ENCODE measurements at regions not wholly inside any gene's neighbourhood (a gene's known extent, or its start where the extent isn't known, plus 50 kb on each side); places are given as distances from the start of the nearest gene placed in this dataset.

DNA sequence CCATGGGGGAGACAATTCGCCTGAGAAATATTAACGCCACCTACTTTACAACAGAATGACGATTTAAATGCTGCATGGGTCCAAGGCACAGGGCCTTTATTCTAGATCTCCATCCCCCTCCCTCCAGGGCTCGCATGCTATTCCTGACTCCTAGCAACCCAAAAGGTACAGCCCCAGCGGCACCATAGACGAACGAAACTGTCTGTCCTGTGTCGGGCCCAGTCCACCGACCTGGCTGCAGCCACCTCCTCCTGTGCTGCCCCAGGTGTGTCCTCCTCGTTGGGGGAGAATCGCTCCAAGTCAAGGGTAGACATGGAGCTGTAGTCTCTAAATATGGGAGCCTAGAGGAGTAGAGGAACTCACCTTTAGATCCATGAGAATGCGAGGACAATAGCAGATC, 196.5 kb downstream of the TOMM20 start:
- no peak for DNase-seq

DNA sequence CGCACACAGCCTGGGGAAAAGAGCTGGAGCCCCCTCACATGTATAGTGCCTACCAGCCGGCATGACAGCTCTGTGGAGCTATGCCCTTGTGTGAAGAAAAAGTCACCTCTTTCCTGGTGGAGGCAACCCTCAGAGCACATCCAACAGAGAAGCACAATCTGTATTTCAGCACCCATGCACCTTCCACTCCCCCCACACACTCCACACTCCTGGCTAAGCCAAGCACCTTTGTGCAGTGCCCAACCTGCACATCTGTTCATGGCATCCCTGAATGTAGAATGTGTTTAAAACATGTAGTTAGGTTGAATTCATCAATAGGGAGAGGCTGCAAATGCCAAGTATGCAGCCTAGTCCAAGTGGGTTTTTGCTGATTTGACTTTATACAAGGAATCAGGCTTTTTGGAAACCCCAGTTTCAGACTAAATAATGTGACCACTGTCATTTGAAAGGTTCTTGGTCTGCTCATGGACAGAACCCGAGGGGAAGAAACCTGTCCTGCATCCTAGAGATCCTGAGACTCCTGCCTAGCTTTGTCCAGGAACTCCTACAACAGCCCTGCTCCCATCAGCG, 197.1 kb downstream of the TOMM20 start:
- DNase-seq: no peak

DNA sequence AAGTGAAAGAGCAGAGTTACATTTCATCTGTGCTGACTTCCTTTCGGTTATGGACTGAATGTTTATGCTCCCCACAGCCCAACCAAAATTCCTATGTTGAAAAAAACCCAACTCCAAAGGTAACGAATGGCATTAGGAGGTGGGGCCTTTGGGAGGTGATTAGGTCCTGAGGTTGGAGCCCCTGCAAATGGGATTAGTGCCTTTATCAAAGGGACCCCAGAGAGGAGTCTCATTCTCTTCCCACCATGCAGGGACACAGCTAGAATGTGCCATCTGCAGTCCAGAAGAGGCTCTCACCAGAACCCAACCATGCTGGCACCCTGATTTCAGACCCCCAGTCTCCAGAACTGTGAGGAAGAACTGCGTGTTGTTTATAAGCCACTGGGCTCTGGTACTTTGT, 199.3 kb downstream of the TOMM20 start:
- DNase-seq: no peak

DNA sequence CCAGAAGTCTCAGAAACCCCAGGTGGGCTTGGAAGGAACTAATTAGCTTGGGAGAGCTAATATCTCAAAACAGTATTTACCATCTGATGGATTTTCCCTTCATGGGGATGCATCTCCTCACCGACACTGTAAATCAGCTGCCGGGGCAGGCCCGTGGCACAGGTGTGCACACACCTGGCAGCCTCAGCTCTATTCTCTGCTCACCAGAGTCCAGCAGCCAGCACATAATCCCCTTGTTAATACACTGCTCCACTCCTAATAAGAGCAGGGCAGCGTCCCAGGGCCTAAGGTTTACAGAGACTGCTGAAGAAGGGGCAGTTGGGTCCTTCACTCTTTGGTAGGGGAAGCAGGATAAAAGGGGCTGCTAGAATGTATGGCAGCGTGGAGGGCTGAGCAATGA, 200.0 kb downstream of the TOMM20 start:
- DNase-seq: no peak

DNA sequence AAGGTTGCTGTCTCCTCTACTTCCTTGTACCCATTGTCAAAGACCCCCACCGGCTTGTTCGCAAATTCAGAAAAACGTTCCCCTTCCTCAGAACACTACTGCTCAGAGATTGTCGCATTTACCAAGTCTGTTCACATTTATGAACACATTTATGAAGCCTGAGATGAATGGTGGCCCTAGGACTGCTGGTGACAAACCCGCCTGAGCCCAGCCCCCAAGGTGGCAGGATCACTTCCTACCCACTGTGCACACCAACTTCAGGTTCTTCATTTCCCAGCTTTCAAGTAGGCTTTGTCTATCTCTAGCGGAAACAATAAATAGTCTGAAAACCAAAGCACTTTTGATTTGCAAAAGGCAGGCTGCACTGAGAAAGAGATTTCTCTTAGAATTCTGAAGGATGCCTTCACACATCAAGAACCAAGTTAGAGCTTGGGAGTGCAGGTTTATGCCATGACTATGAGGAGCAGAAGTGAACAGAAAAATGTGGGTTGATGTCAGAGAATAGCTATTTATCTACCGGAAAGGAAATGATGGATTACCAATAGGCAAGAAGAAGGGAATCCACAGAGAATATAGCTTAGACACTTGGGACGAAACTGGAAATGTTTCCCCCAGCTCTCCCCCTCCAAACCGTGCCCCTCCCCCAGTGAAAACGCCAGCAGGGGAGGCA, 200.5 kb downstream of the TOMM20 start:
- DNase-seq: no peak

DNA sequence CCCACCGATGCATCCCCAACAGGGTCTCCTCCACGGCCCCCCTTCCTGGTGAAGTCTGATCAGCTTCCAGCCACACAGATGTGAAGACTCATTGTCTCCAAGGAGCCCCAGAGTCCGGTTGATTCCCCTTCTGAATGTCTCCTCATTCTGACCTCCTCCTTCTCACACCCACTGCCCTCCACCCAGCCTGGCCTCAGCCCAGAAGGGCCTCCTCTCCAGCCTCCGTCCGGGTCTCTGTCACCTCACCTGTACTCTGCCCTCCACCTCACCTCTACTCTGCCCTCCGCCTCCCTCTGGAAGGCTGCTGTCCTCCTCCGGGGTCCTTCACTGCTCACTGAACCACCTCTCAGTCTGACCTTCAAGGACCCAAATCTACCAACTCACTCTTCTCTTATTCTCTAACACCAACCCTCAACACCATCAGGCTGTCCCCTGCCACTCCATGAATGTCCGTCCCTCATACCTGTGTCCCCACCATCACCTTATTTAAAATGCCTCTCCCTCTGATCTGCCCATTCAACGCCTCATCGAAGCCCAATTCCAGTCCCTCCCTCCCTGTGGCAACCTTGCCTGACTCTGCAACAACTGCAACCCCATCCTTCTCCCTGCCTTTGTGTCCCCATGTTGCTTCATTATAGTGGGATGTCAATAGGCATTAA, 201.2 kb downstream of the TOMM20 start:
- DNase-seq: no peak

DNA sequence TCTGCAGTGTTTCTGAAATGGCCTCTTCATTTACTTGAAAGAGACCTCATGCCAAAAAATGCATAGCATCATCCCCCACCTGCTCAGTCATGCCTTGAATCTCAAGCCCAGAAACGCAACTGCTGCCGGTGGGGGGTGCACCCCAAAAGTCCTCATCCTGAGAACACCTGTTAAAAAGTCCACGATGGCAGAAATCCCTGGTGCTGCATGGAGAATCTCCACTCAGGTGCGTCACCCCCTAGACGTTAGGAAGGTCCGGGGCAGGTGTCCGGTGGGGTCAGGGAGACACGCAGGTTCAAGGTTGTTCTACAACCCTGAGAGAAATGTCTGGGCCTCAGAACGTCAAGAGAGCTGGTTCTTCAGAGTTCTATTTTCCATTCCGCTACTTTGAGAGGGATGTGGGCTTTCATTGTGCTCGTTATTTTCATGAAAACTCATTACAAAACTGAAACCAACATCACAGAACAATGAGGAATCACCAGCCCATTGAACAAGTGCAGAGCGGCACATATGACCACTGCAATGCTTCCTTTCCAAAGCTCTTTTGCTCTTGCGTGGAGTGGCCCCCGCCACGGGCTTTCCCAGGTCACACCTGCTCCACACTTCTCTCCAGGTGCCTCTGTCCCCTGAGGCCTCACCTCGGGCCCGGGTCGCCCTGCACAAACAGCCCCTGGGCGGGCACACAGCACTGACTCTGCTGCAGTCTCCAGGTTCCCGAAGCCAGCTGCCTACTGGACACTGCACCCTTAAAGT, 201.9 kb downstream of the TOMM20 start:
- DNase-seq: peak; percentile 37

DNA sequence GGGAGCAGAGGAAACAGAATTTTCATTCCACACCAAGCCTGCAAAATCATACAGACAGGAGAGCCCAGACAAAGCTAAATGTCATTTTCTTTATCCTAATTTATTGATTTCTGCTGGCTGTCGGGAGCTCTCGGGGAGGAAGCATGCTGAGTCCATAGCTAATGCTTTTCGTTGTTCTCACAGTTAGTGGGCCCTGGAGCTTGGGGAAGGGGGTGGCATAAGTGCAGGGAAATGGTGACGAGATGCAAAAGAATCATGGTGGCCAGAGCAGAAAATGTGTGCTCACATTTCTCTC, 202.4 kb downstream of the TOMM20 start:
- no peak for DNase-seq

DNA sequence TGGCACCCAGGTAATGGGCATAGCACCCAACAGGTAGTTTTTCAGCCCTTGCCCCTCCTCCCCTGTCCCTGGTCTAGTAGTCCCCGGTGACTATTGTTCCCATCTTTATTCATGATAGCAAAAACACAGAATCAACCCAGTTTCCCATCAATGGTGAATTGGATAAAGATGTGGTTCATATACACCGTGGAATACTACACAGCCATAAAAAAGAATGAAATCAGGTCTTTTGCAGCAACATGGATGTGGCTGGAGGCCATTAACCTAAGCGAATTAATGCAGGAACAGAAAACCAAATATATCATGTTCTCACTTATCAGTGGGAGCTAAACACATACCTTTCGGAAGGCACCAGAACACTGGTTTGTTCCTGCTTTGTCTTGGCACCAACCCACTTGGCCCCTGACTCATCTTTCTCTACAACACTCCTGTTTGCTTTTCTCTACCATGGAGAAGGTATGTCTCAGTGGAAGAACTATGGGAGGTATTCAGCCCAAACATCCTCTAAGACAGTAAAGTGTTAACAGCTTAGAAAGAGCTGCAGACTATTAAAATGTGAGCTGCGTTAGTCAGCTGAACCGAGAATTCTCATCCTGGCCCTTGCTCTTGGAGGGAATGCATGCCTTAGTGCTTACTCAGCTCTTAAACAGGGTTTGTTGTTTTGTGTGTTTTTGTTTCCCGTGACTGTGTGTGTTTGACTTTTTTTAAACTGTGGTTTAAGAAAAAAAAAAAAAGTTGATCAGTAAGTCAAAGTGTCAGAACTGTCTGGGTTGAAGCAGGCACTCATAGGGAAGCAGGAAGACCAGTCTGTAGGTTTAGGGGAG, 203.0 kb downstream of the TOMM20 start:
- no peak for DNase-seq

DNA sequence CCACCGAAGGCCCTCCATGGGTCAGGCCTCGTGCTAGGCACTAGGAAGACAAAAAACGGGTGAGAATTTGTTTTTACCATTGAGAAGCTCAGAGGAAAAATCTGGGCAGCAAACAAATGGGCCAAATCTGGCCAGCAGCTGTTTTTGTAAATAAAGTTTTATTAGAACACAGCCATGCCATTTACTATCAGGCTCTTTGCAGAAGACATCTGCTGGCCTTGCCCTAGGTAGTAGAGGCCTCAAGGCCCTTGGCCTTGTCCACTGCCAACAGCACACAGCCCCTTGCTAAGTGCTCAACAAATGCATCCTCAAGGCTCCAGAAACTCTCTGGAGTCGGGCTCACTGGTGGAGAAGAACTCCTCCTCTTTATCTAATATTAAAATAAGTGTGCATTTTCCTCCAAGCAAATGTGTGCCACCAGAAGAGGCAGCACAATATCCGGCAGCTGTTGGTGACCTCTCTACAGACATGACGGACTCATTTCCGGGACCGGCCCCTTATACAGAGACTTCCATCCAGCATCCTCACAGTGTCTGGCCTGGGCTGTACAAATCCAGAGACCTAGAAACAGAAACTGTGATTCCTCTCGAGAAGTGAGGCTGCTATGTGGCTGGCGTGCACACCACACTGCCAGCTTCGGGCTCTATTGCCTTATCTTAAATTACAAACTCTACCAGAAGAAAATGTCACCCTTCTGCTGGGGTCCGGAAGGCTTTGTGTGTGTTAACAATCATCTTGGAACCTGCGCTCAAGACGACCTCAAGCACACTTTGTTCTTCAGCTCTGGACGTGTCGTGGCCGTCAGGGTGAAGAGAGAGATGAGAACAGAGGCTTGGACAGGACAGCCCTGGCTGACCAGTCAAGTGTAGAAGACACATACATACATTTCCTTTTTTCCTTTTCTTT, 203.9 kb downstream of the TOMM20 start:
- no peak for DNase-seq

DNA sequence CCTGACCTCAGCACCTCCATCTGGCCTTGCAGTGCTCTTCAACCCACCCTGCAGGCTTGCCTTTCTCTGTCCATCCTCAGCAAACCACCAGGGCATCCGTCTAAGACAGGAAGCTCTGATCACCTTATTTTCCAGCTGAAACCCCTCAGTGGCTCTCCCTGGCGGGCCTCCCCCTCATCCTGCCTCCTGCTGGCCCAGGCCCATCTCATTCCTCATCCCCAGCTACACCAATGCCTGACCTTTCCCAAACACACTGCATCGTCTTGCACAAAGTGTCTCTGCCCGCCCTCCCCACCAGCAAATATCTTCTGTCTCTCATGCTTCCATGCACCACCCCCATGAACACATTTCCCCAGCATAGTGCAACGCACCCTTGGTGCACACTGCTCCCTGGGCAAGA, 205.0 kb downstream of the TOMM20 start:
- no peak for DNase-seq

DNA sequence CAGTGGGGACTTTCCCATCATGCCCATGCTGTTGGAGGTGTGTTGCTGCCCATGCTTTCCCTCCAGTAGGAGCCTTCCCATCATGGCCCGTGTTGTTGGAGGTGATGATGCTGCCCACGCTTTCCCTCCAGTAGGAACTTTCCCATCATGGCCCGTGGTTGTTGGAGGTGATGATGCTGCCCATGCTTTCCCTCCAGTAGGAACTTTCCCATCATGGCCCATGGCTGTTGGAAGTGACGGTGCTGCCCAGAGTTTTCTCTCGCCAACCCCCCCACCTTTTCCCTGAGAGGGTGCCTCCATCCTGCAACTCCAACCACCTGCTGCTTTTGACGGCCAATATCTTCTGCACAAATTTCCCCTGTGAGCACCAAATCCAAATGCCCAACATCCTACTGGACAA, 205.7 kb downstream of the TOMM20 start:
- DNase-seq: no peak

DNA sequence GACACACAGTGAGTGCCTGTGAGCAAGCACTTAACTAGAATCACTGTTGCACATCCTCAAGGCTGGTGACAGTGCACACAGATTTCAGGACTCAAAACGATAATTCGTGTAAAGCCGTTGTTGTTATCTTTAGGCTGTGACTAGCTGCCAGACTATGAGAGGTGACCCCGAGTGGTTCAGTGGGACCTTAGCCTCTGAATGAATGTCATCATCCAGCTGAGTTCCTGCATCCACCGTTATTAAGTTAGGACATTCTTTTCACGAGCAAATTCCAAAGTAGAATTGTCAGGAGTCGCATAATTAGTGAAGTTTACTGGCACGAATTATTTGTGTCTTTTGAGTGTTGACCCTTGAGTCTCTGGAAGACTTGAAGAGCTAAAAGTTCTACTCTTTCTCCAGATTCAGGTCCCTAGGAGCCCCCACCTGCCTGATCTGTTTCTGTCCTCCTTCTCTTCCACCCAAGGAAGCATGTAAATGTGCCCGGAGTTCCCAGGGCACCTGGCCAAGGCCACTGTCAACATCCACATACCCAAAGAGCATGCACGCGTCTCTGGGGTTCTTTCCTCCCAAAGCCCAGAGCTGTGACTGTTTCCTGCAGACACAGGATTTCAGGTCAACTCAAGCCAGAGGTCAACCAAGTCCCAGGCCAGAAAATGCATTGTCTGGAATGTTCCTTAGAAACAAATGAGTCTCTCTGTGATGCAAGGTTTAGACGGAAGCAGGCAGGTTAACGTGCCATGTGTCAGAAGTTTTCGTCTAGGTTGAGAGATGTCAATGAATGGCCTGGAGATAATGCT, 207.2 kb downstream of the TOMM20 start:
- no peak for DNase-seq

DNA sequence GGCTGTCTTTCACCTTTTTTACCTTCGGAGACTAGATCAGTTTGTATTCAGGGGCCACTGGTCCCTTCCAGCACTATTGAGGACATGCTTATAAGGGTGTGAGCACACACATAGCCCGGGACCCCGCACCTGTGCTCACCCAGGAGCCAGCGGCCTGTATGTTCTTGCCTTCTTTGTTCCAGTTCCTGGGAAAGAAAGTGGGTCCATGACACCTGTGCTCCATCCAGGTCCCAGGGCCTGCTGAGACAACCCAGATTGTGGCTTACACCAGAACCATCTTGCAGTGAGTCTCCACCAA, 207.8 kb downstream of the TOMM20 start:
- DNase-seq: no peak

DNA sequence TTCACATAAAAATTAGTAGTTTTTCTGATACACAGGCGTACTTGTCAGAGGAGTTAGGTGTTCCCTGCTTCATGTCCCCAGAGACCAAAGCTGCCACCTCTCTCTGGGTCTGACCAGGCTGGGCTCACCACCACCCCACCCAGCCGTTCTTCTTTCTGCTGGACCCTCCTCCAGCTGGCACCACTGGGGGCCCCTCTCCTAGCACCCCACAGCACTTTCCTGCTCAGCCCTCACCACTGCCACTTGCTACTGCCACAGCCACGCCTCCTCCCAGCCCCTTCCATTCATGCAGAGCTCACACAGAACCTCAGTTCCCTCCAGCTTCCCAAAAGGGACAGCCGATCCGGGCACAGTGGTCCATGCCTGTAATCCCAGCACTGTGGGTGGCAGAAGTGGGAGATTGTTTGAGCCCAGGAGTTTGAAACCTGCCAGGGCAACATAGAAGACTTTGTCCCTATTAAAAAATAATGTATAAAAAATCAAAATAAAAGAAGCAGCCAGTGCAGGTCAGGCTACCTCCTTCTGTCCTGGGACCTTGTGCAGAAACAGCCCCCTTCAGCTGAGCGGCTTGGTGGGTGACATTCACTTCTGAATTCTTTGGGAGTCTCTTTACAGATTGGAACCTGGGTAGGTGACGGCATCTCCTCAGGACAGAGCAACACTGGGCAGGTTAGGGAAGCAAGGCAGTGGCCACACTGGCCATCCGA, 208.3 kb downstream of the TOMM20 start:
- DNase-seq: no peak

DNA sequence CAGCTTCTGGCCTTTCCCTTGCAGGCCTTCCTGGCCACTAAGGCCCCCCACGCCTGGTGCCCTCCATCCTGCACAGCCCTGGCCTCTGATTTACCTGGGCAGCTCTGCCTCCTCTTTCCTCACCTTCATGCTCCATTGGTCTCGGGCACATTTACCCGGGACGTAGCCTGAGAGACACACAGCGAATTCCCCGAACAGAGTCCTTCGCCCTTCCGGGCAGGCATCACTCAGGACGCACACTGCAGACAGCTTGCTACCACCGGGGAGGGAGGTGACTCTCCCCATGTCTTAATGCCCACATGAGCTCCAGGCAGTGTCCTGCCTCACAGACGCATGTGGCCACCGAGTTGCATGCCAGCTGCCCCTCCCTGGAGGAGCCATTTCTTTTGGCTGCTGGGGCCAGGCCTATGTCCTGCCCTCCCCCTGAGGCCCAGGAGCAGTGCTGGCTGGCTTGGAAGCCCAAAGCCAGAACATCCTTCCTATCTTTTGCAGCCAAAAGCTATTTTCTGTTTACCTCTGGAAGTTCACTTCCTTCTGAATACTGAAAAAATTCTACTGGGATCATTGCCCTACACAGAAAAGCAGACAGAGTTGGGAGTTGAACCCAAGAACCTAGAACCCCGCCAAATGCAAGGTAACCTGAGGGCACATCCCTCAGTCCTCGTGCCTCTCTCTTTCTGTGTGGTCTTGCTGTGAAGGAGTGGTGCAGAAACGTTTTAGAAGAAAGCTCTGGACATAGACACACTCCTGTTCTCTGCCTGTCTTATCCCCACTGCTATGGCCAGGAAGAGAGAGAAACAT, 209.5 kb downstream of the TOMM20 start:
- no peak for DNase-seq

DNA sequence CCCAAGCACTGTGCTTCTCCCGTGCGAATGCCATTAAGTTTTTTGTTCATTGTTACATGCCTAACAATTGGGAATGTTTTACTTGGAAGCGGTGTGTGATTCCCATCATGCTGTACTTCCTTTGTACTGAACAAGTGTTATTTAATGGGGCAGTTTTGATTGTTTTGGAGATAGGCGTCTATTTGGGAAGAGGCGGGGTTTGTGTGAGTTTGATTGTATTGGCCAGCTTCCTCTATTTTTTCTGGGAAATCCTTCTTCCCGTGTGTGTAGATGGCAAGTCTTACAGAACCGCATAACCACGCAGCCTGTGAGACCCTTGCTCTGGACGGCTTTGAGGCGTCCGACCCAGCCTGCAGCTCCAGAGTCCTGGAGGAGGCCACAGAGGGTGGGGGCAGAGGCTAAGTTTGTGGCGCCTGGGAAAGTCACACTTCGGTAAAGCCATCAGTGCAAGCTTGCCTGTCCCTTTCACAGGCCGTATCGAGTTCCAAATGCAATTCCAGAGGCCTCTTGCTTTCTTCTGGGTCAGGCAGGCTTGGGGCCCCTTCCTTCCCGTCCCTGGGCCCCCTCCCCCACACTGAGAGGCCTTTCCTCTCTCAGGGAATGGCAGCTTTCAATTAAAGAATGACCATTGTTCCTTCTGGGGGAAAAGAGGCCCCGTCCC, 210.3 kb downstream of the TOMM20 start:
- DNase-seq: no peak

DNA sequence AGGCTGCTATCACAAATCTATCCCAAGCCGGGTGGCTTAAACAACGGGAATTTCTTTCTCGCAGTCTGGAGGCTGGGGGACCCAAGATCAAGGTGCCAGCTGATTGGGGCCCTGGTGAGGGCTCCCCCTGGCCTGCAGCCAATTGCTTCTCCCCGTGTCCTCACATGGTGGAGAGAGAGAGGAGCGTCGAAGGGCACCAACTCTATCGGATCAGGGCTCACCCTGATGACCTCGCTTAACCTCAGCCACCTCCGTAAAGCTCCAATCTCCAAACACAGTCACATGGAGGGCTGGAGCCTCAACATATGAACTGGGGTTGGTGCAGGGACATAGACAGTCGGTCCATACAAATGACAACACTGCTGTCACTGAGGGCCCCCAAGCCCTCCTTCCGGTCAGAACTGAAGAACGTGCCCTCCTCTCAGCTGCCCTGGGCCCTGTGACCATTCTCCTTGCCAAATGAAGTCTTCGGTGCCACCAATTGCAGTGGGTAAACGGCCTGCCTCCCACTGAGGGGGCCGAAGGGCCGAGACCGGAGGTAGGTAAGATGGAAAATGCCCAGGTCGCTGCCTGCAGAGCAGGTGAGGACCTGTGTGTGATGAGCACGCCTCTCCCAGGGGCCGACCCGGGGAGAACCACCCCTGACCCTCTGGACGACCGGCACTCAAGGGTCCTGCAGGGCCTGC, 211.0 kb downstream of the TOMM20 start:
- no peak for DNase-seq

DNA sequence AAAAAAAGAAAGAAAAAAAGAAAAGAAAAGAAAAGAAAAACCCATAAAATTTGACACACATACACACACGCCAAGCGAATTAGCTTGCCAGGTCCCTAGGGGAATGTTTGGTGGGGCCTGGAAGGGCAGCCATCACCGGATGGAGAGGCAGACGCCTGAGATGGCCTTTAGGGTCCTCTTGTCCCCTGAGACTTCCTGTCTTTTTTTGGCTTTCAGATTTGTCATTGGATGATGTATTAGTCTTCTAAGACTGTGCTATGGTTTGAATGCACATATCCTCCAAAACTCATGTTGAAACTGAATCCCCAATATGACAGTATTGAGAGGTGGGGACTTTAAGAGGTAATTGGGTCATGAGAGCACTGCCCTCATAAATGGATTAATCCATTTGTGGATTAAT, 211.8 kb downstream of the TOMM20 start:
- no peak for DNase-seq
